ENCODE measurements at regions not wholly inside any gene's neighbourhood (a gene's known extent, or its start where the extent isn't known, plus 50 kb on each side); places are given as distances from the start of the nearest gene placed in this dataset.
"Not testable (repeated sequence)": the region's sequence is repeated elsewhere in the genome, so short reads cannot be mapped to it uniquely, and the experiment has no call there.

DNA sequence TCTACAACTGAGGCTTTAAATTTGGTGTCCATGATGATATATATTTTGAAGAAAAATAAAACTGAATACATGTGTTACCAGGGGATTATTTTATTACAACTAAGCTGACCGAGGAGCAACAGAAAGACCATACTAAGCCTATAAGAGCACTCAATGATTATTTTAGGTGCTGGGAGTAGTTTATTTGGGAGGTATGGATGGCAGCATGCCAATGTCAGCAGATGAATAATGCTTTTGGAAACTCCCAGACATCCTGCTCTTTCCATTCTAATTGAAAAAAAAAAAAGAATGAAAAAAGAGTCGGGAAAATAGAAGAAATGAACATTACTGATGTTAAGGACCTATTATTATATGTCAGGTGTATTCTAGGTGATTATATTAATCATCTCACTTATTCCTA is 441.2 kb downstream of the BTG1 start:
- DNase-seq (ENCODE audit: low read depth in 2 of 3, low spot score in 1 of 3), result no peak

DNA sequence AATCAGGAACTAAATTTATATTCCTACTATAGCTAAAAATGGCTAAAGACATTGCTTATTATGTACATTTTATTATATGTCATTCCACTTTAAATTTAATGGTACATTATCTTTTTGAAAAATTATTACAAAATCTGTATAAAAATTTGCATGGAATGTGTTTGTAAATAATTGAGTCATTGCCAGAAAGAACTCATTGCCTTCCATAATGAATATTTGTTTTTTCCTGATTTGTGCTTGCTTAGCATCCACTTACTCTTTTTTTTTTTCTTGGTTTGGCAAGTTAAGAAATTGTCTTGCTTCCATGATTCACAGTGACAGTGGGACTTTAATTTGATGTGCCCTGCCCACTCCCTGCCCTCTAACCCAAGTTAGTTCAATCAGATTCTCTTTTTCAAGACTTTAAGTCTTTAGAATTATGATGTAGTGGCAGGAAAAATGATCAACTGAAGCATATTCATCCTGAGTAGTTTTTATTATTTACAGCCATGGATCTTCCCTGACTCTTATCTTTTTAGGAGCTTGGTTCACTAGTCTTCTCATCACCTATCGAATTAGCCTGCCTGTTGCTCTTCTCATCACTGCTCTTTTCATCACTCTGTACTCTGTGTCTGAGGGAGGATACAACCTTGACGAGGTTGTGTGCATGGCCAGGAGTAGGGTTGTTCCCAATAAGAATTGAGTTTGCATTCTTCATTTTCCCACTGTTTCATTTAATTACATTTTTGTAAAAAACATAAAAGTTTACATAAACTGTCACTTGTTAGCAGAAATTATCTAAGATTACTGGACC is 442.0 kb downstream of the BTG1 start:
- no peak for DNase-seq (ENCODE audit: low read depth in 2 of 3, low spot score in 1 of 3)

DNA sequence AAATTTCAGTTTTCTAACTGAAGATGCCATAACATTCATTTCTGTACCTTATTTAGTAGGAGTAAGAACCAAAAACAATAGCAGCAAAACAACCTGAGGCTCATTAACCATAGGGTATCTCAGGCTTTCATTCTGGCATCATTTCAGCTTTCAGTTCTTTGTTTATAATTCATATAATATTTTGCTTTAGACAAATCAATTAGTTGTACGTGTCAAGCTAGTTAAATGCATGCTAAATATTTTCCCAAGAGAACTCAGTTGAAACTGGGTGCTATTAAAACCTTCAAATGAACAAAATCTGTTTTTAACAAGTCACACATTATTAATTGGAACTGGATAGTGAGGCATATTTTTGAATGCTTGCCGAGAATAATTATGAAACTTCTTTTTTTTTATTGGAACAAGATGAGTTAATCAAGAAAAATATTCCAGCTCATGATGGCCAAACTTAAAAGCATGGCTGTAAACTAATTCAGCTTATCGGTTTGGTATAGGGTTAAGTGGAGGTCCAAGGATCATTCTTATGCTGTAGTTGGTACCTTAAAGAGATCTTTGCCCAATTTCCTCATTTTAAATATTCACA is 442.7 kb downstream of the BTG1 start:
- no peak for DNase-seq (ENCODE audit: low read depth in 2 of 3, low spot score in 1 of 3)

DNA sequence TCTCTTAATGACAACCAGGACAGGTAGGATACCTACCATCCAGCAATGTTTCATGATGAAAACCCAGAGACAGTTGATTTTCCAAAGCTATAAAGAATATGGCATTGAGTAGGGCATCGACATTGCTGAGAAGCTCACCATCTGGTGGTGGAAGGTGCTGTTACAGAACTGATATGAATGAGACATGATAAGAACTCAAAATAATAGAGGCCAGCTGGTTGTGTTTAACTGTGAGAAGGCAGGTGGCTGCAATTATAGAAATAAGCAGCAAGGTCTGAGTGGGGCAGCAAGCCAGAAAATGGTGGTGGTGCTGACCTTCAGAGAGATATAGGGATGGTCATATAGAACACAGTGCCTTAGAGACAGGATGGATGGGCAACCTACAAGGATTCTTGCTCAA is 449.7 kb downstream of the BTG1 start:
- DNase-seq (ENCODE audit: low read depth in 2 of 3, low spot score in 1 of 3), result no peak

DNA sequence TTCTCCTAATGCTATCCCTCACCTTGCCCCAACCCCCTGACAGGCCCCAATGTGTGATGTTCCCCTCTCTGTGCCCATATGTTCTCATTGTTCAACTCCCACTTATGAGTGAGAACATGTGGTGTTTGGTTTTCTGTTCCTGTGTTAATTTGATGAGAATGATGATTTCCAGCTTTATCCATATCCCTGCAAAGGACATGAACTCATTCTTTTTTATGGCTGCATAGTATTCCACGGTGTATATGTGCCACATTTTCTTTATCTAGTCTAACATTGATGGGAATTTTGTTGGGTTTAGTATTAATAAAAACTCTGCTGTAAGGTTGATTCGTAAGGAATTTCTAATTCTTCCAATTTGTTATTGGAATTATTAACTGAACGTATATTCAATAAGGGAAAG is 450.2 kb downstream of the BTG1 start:
- DNase-seq (ENCODE audit: low read depth in 2 of 3, low spot score in 1 of 3), result not testable (repeated sequence)

DNA sequence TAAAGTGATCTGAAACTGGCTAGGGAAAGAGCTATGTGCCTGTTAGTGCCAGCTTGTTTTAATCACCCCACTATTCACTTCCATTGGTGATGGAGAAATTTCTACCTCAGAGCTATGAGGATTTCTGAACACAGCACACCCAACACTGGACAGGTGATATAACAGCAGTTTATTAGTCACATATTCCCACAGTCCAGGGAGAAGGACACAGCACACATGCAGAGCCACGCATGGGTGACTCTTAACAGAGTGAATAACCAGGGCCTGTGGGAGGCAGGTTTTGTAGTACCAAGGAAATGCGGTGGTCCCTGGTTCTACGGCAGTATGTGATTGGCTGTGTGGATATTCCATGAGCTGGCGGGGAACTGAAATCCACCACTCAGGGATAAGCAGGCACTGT is 455.1 kb downstream of the BTG1 start:
- DNase-seq (ENCODE audit: low read depth in 2 of 3, low spot score in 1 of 3), result no peak

DNA sequence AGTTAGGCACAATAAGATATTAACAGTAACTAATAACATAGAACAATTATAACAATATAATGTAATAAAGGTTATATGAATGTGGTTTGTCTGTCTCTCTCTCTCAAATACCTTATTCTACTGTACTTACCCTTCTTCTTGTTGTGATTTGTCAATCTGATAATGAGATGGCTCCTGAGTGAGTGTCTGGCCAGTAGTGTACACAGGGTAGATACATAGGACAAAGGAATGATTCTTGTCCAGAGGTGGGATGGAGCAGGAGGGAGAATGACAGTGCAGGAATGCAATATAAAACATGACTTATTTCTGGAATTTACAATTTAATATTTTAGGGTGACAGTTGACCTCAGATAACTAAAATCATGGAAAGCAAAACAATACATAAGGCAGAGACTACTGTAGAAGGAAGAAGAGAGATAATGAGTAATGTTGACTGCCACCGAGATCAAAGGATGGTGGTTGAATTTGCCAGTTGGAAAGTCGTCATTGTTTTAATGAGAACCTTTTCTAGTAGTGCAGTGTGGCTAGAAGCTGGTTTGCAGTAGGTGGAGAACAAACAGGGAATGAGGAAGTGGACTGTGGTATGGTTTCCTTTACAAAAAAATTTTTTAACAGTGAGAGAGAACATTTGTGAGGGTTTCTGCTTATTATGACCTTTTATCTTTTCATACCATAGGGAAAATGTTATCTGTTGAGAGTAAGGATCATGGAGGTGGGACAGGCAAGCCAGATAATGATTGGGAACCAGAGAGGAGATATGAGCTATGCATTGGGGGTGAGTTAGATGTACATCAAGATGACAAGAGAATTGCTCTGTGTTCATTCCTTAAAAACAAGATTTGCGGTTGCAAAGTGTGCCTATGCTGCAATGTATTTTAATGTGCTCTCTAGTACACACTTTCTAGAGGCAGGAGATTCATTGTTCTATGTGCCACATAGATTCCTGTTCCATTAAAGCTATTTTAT is 458.3 kb downstream of the BTG1 start:
- DNase-seq (ENCODE audit: low read depth in 2 of 3, low spot score in 1 of 3), result peak in 1 of 3 donors; percentile 18

DNA sequence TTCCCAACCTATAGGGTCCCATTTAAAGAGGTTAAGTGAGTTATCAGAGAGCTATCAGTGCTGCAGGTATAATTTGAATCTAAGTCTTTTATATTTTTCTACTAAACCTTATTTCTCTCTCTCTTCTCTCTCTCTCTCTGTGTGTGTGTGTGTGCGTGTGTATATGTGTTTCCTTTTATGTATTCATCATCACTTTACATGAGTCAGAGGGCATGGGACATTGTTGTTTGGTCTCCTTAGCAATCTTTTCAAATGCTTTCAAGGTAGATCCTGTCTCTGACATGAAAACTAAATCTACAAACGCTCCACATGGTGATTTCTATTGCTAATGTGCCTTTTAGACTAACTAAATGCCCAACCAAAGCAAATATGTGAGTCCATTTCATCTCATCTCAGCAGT is 459.7 kb downstream of the BTG1 start:
- DNase-seq (ENCODE audit: low read depth in 2 of 3, low spot score in 1 of 3), result no peak

DNA sequence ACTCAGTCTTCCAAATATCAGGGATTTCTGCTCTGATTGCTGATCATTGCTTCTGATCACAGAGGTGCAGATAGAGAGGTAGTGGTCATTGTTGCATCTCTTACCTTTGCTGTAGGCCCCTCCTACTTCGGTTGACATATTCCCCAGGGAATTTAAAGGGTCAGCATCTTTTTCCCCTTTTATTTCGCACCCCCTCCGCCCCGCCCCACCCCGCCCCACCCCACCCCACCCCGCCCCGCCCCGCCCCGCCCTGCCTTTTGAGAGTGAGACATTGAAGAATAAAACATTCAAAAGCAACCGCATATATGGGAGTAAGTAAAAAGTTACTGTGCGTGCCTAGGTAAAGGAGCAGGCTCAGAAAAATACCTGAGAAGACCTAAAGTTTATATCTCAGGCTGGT is 463.9 kb downstream of the BTG1 start:
- DNase-seq (ENCODE audit: low read depth in 2 of 3, low spot score in 1 of 3), result no peak

DNA sequence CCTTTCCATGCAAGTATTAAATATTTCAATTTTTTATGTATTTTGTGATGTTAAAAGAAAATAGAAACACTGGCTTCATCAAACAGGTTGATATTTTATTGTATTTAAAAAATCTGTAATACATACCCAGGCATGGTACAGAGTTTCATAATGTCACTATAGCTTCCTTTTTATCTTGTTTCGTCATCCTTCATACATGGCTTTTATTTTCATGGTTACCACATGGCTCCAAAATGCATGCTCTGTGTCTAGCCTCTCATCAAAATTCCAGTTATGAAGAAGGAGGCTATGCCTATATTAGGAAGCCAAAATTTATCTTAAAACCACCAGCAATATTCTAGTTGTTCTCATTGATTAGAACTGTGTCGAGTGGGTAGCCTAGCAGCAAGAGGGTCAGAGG is 464.8 kb downstream of the BTG1 start:
- DNase-seq (ENCODE audit: low read depth in 2 of 3, low spot score in 1 of 3), result no peak

DNA sequence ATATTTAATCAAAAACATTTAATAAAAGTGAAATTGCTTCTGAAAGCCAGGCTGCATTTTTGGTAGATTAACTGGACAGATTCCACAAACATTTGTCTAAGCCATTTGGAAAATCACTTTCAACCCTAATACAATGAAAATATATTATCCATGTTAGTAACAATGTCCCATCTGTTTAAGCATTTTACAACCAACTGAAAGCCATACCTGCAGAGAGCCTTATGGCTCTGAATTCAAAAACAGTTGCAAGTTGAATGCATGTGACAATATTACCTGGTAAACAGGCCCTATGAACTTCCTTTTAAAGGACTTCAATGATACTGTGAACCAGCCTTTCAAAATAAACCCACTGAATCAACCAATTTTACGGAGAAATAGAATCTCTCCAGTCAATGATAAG is 468.1 kb downstream of the BTG1 start:
- DNase-seq (ENCODE audit: low read depth in 2 of 3, low spot score in 1 of 3), result no peak

DNA sequence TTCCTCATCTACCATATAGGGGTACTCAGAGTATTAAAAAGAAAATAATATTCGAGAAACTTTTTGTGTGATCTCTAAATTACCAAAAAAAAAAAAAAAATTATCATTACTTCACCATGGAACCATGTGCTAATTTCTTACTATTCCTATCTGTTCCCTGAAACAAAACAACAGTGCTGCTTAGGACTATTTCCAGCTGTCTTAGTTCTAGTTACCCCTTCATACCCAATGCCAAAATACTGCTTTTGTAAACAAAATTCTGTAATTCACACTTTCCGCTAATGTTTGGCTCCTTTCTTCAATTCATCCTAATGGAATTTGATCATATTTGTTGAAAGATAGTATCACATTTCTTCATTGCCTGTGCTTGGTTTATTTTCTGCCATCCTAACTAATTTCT is 470.2 kb downstream of the BTG1 start:
- no peak for DNase-seq (ENCODE audit: low read depth in 2 of 3, low spot score in 1 of 3)

DNA sequence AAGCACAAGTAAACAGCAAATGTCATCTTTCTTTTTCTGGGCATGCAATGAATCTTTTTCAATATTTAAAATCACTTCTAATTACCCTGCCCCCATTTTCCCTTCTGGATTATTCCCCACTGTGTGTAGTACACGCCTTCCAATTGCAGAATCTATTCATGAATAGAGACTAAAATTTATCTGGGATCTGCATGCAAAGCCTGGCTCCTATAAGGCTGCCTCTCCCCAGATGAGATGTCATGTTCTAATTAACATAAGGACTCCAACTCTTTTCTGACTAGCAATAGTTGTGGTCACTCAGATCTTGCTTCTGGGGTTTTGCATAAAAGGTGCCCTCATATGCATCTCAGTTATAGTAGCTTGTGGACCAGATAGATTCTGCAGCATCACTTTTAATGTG is 473.5 kb downstream of the BTG1 start:
- DNase-seq (ENCODE audit: low read depth in 2 of 3, low spot score in 1 of 3), result no peak

DNA sequence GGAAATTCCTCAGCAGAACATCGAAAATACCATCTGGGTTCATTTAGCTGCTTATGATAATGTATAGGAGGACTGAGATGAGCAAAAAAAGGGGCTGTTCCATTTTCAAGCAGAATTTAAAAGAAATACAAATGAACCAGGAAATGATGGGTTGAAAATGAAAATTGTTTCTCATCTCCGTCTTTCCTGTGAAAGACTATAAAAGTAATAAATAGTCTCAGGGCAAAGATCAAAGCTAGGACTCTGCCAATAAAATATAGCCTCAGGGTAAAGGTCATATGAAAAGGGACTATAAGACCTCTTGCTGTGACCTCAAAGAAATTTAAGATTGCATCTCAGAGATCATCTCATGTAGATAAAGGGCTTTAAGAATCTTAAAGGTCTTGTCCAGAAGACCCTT is 478.0 kb downstream of the BTG1 start:
- no peak for DNase-seq (ENCODE audit: low read depth in 2 of 3, low spot score in 1 of 3)

DNA sequence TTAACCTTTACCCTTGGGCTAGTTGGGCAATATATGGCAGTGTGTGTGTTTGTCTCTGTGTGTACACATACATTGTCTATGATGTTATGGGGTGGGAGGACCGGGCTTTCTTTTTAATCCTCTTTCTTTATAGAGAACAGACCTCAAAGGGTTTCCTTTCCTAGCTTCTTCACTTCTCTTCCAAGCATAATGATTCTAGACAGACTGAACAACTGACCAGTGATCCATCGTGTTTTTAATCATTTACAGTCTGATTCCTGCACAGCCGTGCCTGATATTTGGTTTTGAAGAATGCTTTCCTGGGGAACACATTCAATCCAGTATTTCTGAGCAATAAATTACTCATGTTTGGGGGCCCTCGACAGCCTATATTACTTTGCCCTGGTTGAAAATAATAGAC is 481.1 kb upstream of the DCN start:
- DNase-seq (ENCODE audit: low read depth in 2 of 3, low spot score in 1 of 3), result no peak

DNA sequence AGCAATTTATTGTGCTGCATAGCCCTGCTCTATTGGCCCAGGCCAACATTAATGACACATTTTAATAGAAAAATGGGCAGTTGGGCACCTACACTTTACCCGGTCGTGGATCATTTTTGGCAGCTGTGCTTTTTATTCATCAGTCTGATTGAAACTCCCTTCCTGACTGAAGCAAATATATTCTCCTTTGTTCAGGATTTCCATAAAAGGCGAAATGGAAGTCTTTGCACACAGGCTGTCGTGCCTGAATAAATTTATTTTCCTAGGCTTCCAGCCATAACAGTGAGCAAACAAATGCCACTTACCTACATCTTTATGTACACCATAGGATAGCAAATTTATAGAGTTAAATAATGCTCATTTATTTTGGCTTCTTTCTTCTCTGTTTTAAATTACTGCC is 480.7 kb upstream of the DCN start:
- no peak for DNase-seq (ENCODE audit: low read depth in 2 of 3, low spot score in 1 of 3)

DNA sequence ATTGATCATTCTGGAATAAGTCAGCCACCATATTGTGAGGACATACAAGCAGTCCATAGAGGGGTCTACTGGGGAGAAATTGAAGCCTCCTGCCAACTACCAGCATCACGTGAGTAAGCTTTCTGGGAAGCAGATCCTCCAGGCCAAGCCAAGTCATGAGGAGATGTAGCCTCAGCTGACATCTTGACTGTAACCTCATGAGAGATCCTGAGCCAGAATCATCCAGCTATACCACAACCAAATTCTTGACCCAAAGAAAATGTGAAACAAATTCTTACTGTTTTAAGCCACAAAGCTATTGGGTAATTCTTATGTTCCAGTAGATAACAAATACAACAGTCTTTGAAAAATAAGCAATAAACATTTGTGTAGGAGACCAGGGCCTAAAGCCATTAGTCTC is 479.4 kb upstream of the DCN start:
- DNase-seq (ENCODE audit: low read depth in 2 of 3, low spot score in 1 of 3), result no peak

DNA sequence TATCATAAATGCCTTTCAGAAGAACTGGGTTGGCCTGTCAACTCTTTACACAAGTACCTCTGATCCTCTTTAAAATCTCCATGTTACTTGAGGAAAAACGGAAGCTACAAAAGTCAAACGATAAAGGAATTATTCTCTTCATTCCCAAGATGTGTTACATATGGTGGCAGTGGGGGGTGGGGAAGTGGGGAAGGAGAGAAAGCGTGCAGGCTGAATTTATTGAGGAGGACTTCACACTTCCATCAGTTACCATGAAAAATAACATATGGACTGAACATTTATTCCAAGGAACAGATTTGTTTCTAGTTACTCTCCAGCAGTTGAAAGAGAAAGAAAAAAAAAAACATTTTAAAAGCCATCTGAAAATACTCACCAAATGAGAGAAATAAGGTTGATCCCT is 474.4 kb upstream of the DCN start:
- no peak for DNase-seq (ENCODE audit: low read depth in 2 of 3, low spot score in 1 of 3)

DNA sequence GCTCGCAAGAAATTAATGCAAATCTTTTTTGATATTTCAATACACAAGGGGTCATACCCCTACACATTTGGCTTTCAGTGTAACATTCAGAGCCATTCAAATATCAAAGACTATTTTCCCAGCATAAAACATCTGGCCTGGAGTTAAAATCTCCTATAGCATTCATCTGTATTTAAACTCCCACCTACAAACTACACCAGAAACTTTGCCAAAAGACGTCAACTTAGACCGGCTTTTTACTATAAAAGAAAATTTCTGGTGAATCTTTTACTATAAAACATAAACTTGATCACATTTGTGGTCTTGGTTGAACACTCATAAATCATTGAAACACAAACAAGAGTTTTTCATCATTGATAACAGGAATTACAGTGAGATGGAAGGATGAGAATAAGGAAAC is 473.3 kb upstream of the DCN start:
- no peak for DNase-seq (ENCODE audit: low read depth in 2 of 3, low spot score in 1 of 3)

DNA sequence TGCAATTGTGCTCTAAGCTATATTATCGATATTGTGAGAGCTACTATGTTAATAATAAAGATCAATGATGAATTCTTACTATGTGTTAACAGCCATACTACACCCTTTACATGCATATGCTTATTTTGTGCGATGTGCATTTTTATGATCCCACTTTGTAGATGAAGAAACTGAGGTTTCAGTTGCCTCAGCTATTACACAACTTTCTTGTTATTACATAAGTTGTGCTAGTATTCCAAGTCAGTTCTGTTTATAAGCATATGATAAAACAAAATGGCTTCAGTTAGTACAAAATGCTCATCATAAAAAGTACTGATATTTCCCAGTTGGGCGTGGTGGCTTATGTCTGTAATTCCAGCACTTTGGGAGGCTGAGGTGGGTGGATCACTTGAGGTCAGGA is 471.5 kb upstream of the DCN start:
- no peak for DNase-seq (ENCODE audit: low read depth in 2 of 3, low spot score in 1 of 3)

DNA sequence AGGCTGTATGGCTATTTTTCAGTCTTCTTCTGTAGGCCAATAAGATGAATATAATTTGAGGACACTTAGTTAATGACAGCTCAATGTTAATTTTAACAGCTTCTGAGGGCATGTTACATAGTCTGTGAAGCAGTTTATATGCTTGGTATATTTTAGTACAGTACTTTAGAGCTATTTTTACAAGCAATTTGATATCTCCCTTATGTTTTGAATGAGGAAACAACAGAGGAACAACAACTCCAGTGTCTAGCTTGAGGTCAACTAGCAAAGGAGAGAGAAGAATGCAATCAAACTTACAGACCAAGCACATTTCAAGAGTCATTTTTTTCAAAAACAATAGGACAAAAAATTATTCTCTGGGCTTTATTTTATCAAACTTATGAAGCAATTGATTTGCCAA is 469.1 kb upstream of the DCN start:
- no peak for DNase-seq (ENCODE audit: low read depth in 2 of 3, low spot score in 1 of 3)

DNA sequence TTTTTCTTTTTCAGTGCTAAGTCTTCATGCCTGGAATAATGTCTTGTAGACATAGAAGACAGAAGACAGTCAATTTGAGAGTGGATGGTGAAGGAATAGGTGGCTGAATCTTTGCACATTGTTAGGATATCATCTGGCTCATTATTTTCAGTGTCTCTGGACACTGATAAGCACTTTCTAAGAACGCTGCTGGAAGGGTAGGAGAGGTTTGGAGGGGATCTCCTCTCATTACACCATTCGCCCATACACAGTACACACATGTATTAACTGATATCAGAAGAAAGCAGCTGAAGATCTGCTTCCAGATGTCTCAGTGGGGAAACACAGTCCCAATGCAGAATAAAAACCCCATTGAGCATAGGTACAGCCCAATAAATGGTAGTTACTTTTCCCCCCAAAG is 461.1 kb upstream of the DCN start:
- no peak for DNase-seq (ENCODE audit: low read depth in 2 of 3, low spot score in 1 of 3)

Measured in stimulated activated CD4-positive, alpha-beta T cell treated with anti-CD3 and anti-CD28 coated beads, Interleukin-12 subunit alpha, Interleukin-12 subunit beta, amount 100 ng/mL, for 48 hours (primary cell).